ENCODE measurements at regions not wholly inside any gene's neighbourhood (a gene's known extent, or its start where the extent isn't known, plus 50 kb on each side); places are given as distances from the start of the nearest gene placed in this dataset.
"Not testable (repeated sequence)": the region's sequence is repeated elsewhere in the genome, so short reads cannot be mapped to it uniquely, and the experiment has no call there.

DNA sequence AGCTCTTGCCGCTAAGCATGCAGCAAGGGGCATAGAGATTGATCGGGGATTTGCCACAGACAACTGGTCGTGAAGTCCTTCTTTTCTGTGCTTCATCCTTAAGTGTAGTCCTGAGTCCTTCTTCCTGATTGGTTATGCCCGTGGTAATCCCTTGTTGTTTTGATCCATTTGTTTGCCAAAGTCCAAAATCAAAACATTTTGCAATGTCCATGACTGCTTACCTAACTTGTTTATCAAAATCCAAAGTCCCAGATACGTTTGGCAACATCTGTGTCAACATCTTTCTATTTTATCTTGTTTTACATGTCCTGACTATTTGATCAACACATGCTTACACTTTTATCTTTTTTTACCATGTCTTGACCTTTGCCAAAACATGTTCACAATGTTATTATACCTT is 229.0 kb upstream of the ZNF804A start:
- FAIRE-seq: no peak

DNA sequence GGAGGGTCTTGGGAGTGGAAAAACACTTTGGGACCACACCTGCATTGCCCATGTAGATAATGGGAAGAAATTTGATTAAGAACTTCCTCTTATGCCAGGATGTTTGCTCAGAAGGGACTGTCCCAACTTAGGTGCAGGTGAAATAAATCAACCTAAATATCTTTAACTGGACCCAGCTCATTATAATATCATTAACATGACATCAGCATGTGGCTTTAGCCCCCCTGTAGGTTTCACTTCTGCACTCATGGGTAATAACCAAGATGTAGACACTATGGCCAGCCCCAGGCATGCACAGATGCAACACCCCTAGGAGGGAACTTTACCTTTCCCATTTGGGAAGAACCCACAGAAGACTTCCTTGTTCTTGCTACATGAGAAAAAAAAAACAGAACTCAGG is 227.4 kb upstream of the ZNF804A start:
- no peak for FAIRE-seq

GRCh38 chr2:184371641-184372040 is 226.7 kb upstream of the ZNF804A start:
- no peak for FAIRE-seq

- FAIRE-seq: no peak
Measured at GRCh38 chr2:184372484-184372883, 225.8 kb upstream of the ZNF804A start.

- no peak for FAIRE-seq
Measured at GRCh38 chr2:184394642-184395041, 203.7 kb upstream of the ZNF804A start.

DNA sequence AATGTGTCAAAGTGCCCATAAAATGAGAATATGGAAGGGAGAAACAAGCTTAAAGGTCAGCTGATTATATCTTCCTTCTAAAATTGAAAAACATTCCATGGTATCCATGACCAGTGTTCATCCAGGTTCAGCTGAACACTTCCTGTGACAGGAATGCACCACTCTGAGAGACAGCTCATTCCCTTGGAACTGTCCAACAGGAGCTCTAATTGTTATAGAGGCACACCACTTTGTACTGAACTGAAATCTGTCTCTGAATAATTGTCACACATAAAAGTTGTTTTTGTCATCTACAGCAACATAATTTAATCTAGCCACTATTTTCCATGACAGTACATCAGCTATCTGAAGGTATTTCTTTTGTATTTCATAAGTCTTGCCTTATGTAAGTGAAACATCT is 195.9 kb upstream of the ZNF804A start:
- FAIRE-seq: no peak

- FAIRE-seq: not testable (repeated sequence)
Measured at GRCh38 chr2:184407041-184407630, 191.2 kb upstream of the ZNF804A start.

GRCh38 chr2:184410160-184410559 is 188.2 kb upstream of the ZNF804A start:
- peak; percentile 37 for FAIRE-seq

- FAIRE-seq: no peak
Measured at GRCh38 chr2:184413221-184413620, 185.1 kb upstream of the ZNF804A start.

GRCh38 chr2:184413671-184414229 is 184.6 kb upstream of the ZNF804A start:
- FAIRE-seq: no peak

GRCh38 chr2:184416146-184416913 is 182.0 kb upstream of the ZNF804A start:
- FAIRE-seq: no peak

DNA sequence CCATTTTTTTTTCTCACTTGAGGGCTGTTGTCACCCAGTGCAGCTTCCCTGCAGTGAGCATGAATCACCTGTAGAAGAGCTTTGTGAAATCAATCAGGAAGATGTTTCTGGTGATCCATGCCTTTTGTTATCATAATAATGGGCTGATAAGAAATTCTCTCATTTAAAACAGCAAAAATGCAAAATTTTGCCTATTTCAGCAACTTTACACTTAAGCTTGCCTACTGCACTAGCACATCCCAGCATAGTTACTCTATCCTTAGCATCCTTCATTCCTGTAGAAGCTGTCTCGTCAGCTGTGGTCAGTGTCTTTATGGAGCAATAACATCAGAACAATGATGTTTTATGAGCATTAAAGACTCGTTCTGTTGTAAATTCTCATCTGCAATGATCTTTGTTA is 178.6 kb upstream of the ZNF804A start:
- no peak for FAIRE-seq

DNA sequence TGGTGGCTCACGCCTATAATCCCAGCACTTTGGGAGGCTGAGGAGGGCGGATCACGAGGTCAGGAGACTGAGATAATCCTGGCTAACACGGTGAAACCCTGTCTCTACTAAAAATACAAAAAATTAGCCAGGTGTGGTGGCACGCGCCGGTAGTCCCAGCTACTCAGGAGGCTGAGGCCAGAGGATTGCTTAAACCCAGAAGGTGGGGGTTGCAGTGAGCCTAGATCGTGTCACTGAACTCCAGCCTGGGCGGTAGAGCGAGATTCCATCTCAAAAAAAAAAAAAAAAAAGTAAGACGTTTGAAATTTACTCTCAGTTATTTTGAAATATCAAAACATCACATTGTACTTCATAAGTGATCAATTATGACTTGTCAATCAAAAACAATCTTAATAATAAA is 176.9 kb upstream of the ZNF804A start:
- not testable (repeated sequence) for FAIRE-seq

GRCh38 chr2:184425083-184425482 is 173.2 kb upstream of the ZNF804A start:
- no peak for FAIRE-seq

GRCh38 chr2:184444217-184444616 is 154.1 kb upstream of the ZNF804A start:
- no peak for FAIRE-seq

GRCh38 chr2:184444623-184445223 is 153.6 kb upstream of the ZNF804A start:
- FAIRE-seq: no peak

DNA sequence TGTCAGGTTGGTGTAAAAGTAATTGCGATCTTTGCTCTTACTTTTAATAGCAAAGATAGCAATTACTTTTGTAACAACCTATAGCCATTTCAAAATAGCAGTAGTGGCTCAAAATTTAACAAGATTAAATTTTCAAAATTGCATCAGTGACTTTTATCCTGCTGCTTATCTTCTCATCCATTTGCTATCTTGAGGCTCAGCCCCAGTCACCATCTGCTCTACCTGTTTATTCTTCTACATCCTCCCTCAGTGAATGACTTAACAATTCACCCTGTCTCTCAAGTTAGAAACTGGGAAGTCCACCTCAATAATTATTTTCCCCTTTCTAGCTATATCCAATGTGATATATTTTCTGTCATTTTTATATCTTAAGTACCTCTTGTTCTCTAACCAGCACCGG is 148.6 kb upstream of the ZNF804A start:
- FAIRE-seq: no peak

DNA sequence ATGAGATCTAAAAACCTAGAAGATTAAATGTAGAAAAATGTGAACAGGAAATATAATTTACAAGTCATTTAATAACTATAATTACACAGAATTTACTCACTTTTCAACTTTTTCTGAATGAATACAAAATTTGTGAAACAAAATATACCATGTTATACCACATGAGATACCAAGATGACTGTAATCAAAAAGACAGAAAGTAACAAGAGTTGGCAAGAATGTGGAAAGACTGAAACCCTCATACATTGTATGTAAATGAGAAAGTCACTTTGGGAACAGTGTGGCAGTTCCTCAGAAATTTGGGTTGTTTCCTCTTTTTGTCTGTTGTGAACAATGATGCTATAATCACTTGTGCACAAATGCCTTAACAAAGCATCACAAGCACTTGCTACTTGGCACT is 145.4 kb upstream of the ZNF804A start:
- no peak for FAIRE-seq

- peak; percentile 76 for FAIRE-seq
Measured at GRCh38 chr2:184455624-184456023, 142.7 kb upstream of the ZNF804A start.

DNA sequence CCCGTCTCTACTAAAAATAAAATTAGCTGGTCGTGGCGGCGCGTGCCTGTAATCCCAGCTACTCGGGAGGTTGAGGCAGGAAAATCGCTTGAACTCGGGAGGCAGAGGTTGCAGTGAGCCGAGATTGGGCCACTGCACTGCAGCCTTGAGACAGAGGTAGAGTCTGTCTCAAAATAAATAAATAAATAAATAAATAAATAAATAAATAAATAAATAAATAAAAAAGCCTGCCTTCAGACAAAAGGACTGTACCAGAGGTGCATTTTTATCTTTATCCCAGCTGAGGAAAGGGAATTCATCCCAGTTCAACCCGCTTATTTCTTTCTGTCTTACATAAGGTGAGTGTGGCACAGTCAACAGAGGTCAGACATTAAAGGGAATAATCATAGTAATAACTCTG is 141.6 kb upstream of the ZNF804A start:
- not testable (repeated sequence) for FAIRE-seq

DNA sequence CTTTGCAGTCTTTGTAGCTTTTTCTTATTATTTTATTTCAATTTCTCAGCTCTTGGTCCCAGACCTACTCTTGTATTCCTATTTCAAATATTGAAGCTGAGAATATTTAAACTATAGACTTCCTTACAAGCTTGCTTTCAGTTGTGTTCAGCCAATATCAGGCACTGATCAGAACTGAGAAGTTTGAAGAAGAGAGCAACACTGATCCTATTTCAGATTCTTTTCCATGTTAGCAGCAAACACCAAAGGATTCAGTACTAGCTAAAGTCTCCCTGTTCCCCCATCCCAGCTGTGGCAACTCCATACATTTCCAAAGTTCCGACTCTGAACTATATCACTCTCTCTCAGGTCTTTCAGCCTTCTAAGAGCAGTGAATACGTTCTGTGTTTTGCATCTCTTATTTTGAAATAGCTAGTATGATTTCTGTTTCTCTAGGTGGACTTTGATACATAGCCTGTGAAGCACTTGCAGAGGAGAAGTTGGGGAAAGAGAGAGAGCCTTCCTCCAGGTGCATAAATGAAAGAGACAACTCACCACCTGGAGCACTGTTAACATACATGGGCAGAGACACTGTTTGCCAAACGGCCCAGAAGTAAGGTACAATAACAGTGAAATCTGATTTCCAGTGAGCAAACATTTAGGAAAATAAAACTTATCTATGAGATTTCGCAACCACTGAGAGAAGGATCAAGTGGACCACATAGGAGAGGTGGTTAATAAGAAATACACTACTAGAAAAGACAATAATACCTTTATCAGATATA is 135.0 kb upstream of the ZNF804A start:
- no peak for FAIRE-seq

GRCh38 chr2:184463866-184464248 is 134.5 kb upstream of the ZNF804A start:
- peak; percentile 27 for FAIRE-seq

- FAIRE-seq: no peak
Measured at GRCh38 chr2:184468826-184469225, 129.5 kb upstream of the ZNF804A start.

Data from A204.1 (cell line).